ENCODE measurements at regions not wholly inside any gene's neighbourhood (a gene's known extent, or its start where the extent isn't known, plus 50 kb on each side); places are given as distances from the start of the nearest gene placed in this dataset.

GRCh38 chr10:131737543-131738395, 163.0 kb upstream of the PPP2R2D start:
- no peak for TF ChIP-seq CTCF (IDR thresholded peaks at IDR 0.05; ENCODE audit: low read depth, low read length, poor library complexity, severe bottlenecking)
- no peak for TF ChIP-seq EZH2phosphoT487 (IDR thresholded peaks at IDR 0.05; ENCODE audit: borderline replicate concordance, low read length)

Data from DOHH2 (cell line).